HL-60 (cell line): ENCODE measurements at regions not wholly inside any gene's neighbourhood (a gene's known extent, or its start where the extent isn't known, plus 50 kb on each side); places are given as distances from the start of the nearest gene placed in this dataset.

Experiments
- DNase-seq, 2 experiments: peaks; one replicate each; pipeline ENCODE4 v3.0.0-alpha.2; 2010 to 2020; ENCODE audit warnings: low read depth in 1 of 2, low spot score in 1 of 2
- H3K27ac ChIP-seq: fragments of 250-450 bp; sonication (Bioruptor Pico); replicated peaks from 2 replicates; pipeline ENCODE4 v1.5.1; 2020; ENCODE audit warnings: mild to moderate bottlenecking, moderate library complexity
- H3K27me3 ChIP-seq: fragments of 250-450 bp; sonication (Bioruptor Pico); 2 replicates; pipeline ENCODE4 v1.5.1; 2021; ENCODE audit warnings: mild to moderate bottlenecking, moderate library complexity; ENCODE audit not compliant: insufficient read depth, poor library complexity, severe bottlenecking
- H3K4me3 ChIP-seq: replicated peaks from 2 replicates; pipeline ENCODE4 v1.5.1; 2011; ENCODE audit warnings: mild to moderate bottlenecking, control low read depth, low read length; ENCODE audit not compliant: insufficient read depth
- GABPA ChIP-seq: IDR thresholded peaks from 2 replicates; pipeline ENCODE4 v1.6.1; 2012; ENCODE audit warnings: low read depth
- POLR2AphosphoS5 ChIP-seq: IDR thresholded peaks from 2 replicates; pipeline ENCODE4 v1.6.1; 2012; ENCODE audit warnings: low read depth
- REST ChIP-seq: IDR thresholded peaks from 2 replicates; pipeline ENCODE4 v1.6.1; 2012; ENCODE audit warnings: low read depth; ENCODE audit not compliant: insufficient replicate concordance
- SPI1 ChIP-seq: IDR thresholded peaks from 2 replicates; pipeline ENCODE4 v1.6.1; 2012; ENCODE audit warnings: low read depth, mild to moderate bottlenecking, borderline replicate concordance
- TF ChIP-seq, protein P1 (sequence below): IDR thresholded peaks from one replicate; pipeline ENCODE4 v1.5.1; 2011; ENCODE audit warnings: low read length, control low read depth, inconsistent platforms; ENCODE audit not compliant: insufficient read depth

DNA sequence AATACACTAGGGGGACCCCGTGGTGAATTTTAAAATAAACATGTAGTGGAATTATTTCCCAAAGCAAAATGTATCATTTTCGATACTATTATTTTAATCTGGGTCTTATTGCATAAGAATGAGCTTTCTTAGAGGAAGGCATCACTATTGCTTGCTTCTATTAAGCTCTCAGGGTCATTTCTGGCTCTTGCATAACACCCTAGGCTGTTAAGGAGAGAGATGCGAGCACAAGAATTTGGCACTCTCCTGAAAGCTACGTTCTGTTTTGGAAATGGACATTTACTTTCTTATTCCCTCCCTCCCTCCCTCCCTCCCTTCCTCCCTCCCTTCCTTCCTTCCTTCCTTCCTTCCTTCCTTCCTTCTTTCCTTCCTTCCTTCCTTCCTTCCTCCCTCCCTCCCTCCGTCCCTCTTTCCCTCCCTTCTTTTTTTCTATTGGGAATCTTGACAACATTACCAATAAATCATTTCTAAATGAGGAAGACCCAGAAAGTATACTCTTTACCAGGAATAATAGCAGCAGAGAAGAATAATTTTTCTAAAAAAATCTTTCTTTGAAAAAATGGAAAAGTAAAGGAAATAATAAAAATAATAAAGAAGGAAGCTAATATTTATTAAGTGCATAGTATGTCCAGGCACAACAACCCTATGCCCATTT, 83.6 kb upstream of the BDNF start:
- H3K27ac ChIP-seq, result no peak overlapping the region
- no peaks in the 10 kb centered on the region for H3K27me3 ChIP-seq
- DNase-seq, result no peak
- no peak overlapping the region for H3K4me3 ChIP-seq
- no peak for TF ChIP-seq POLR2AphosphoS5
- TF ChIP-seq, protein P1, sequence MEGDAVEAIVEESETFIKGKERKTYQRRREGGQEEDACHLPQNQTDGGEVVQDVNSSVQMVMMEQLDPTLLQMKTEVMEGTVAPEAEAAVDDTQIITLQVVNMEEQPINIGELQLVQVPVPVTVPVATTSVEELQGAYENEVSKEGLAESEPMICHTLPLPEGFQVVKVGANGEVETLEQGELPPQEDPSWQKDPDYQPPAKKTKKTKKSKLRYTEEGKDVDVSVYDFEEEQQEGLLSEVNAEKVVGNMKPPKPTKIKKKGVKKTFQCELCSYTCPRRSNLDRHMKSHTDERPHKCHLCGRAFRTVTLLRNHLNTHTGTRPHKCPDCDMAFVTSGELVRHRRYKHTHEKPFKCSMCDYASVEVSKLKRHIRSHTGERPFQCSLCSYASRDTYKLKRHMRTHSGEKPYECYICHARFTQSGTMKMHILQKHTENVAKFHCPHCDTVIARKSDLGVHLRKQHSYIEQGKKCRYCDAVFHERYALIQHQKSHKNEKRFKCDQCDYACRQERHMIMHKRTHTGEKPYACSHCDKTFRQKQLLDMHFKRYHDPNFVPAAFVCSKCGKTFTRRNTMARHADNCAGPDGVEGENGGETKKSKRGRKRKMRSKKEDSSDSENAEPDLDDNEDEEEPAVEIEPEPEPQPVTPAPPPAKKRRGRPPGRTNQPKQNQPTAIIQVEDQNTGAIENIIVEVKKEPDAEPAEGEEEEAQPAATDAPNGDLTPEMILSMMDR, result no peak
- no peak for TF ChIP-seq REST
- TF ChIP-seq SPI1, result no peak
- TF ChIP-seq GABPA, result no peak

DNA sequence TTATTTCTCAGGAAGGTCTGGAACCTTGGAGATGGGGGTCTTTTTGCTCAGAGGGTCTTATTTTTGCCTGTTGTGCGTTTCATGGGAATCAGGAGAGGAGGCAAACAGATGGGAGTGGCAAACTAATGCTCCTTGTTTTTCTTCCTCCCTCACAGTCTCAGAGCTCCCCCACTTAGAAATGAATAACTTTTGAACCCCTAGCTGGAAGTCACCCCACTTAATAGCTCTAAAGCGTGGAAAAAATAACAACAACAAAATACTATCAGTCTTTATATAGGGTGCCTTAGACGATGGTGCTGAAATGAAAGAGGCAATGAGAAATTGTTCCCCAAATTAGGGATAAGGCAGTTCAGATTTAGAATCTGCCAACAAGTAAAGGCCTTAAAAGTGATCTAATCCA, 76.8 kb upstream of the BDNF start:
- TF ChIP-seq GABPA (no peak), POLR2AphosphoS5 (no peak), SPI1 (no peak), REST (no peak)
- TF ChIP-seq, protein P1, result no peak
- no peaks in the 10 kb centered on the region for H3K27me3 ChIP-seq
- no peak overlapping the region for H3K4me3 ChIP-seq

GRCh38 chr11:27773884-27774283, 73.6 kb upstream of the BDNF start:
- no peak for DNase-seq
- TF ChIP-seq GABPA (no peak), REST (no peak), SPI1 (no peak), POLR2AphosphoS5 (no peak)
- TF ChIP-seq, protein P1, result no peak
- Histone ChIP-seq H3K4me3 (no peak overlapping the region), H3K27me3 (no peaks in the 10 kb centered on the region), H3K27ac (no peak overlapping the region)

More for the DNA sequence above, 76.8 kb upstream of the BDNF start:
- no peak for DNase-seq
- no peak overlapping the region for H3K27ac ChIP-seq
